ENCODE measurements at regions not wholly inside any gene's neighbourhood (a gene's known extent, or its start where the extent isn't known, plus 50 kb on each side); places are given as distances from the start of the nearest gene placed in this dataset.

DNA sequence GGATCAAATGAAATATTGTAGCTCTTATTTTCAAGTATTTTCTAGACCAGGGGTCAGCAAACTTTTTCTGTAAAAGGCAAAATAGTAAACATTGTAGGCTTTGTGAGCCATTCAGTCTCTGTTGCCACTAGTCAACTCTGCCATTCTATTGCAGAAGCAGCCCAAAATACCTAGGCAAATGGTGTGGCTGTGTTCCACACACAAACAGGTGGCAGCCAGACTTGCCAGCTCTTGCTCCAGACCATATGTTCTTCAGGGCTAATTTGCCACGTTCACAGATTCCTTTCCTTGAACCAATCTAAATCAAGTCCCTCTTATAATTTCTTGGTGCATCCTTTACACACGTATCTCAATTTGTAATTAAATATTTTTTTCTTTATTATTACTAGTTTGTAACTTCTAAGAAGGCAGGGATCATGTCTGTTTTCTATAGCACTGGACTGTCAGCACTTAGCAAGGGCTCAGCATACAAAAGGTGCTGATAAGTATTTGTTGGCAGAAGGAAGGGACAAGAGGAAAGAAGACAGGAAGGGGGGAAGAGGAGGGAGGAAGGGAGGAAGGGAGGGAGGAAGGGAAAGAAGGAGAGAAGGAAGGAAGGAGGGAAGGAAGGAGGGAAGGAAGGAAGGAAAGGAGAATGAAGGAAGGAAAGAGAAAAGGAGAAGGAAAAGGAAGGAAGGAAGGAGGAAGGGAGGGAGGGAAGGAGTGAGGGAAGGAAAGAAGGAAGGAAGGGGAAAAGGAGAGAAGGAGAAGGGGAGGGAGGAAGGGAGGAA lies 106.5 kb upstream of the EDEM3 start:
- Histone ChIP-seq H2BK120ac (replicated peaks; ENCODE audit: low read depth, low read length) (no peak overlapping the region), H4K91ac (replicated peaks; ENCODE audit: insufficient read length, low read length) (no peak overlapping the region), H4K8ac (ENCODE audit: extremely low read depth, insufficient read depth, low read length) (no peak overlapping the region), H3K79me1 (ENCODE audit: low read depth, low read length) (no peaks in the 10 kb centered on the region), H3K23me2 (ENCODE audit: low read depth, low read length) (no peaks in the 10 kb centered on the region; the same call in 1 of the 2 replicates), H3K23ac (ENCODE audit: insufficient read length) (no peak overlapping the region), H3K9me3 (ENCODE audit: insufficient read depth in 2 of 2, low read depth in 1 of 2, low read length in 1 of 2) (no peaks in the 10 kb centered on the region), H2BK20ac (ENCODE audit: low read length) (no peak overlapping the region), H2AFZ (ENCODE audit: low read length) (no peak overlapping the region), H3K27me3 (replicated peaks in 1 of 4; ENCODE audit: control insufficient read depth in 3 of 4, extremely low read depth in 1 of 4, insufficient read depth in 3 of 4, low read length in 3 of 4) (no peaks in the 10 kb centered on the region), H2BK5ac (ENCODE audit: low read depth, low read length) (no peak overlapping the region), H3K79me2 (ENCODE audit: control insufficient read depth in 1 of 2, insufficient read depth in 2 of 2, low read length in 2 of 2) (no peaks in the 10 kb centered on the region), H3K18ac (ENCODE audit: extremely low read depth, low read length) (no peak overlapping the region), H4K20me1 (replicated peaks in 1 of 2; ENCODE audit: control insufficient read depth in 1 of 2, insufficient read depth in 2 of 2, low read length in 2 of 2) (no peaks in the 10 kb centered on the region), H3K4ac (replicated peaks; ENCODE audit: insufficient read length, low read depth, low read length) (no peak overlapping the region), H3K4me2 (ENCODE audit: insufficient read depth in 1 of 2, low read depth in 2 of 2, low read length in 2 of 2) (no peak overlapping the region), H3K4me3 (ENCODE audit: extremely low read depth in 1 of 4, insufficient read depth in 2 of 4, low read depth in 3 of 4, low read length in 4 of 4) (no peak overlapping the region), H2AK5ac (ENCODE audit: low read depth, low read length) (no peak overlapping the region; the same call in 1 of the 2 replicates), H3K27ac (ENCODE audit: low read depth, low read length) (no peak overlapping the region), H2BK12ac (ENCODE audit: low read depth, low read length) (no peak overlapping the region), H4K5ac (ENCODE audit: insufficient read length, low read depth, low read length) (no peak overlapping the region), H2BK15ac (ENCODE audit: low read length) (no peak overlapping the region), H3K36me3 (ENCODE audit: control insufficient read depth in 2 of 4, insufficient read depth in 4 of 4, low read length in 3 of 4) (no peaks in the 10 kb centered on the region), H3K56ac (replicated peaks; ENCODE audit: insufficient read length, low read depth, low read length) (no peak overlapping the region), H3K9ac (replicated peaks in 1 of 4; ENCODE audit: extremely low read depth in 1 of 4, low read depth in 3 of 4, low read length in 3 of 4) (no peak overlapping the region), H3K4me1 (replicated peaks in 1 of 4; ENCODE audit: control insufficient read depth in 3 of 4, insufficient read depth in 4 of 4, low read length in 3 of 4) (no peaks in the 10 kb centered on the region), H3K14ac (ENCODE audit: insufficient read length) (no peak overlapping the region)
- DNase-seq (ENCODE audit: low read depth in 1 of 2, low spot score in 2 of 2) (no peak), FAIRE-seq (no peak)
- whole genome bisulfite sequencing, 2 experiments (ENCODE audit: extremely low coverage in 1 of 2, insufficient coverage in 1 of 2, insufficient read length in 1 of 2, insufficient replicate concordance in 2 of 2, low coverage in 1 of 2, low lambda C conversion rate in 2 of 2, missing lambda C conversion rate in 1 of 2), result 87% methylated on average over 2 of the region's 2 CpGs; no CpG with 5 or more reads in 1 of the 2 experiments
- TF ChIP-seq POU5F1 (IDR thresholded peaks at IDR 0.05; ENCODE audit: low read depth, low read length) (no peak), NRF1 (IDR thresholded peaks at IDR 0.05; ENCODE audit: low read depth, low read length) (no peak), SP2 (IDR thresholded peaks at IDR 0.05; ENCODE audit: low read length) (no peak), NANOG (IDR thresholded peaks at IDR 0.05; ENCODE audit: insufficient read depth, low read depth, low read length, poor library complexity, severe bottlenecking) (no peak), SUZ12 (IDR thresholded peaks at IDR 0.05; ENCODE audit: low read length) (no peak), FOSL1 (IDR thresholded peaks at IDR 0.05; ENCODE audit: insufficient read depth, low read depth, low read length) (no peak), ZNF274 (IDR thresholded peaks at IDR 0.05; ENCODE audit: borderline replicate concordance, extremely low read depth, low read length) (no peak), KDM4A (IDR thresholded peaks at IDR 0.05; ENCODE audit: low read depth, low read length, severe bottlenecking) (no peak)
- ChIA-PET POLR2A (ENCODE audit: partially characterized antibody) (no interaction called here), CTCF (ENCODE audit: partially characterized antibody) (no interaction called here)
